GM12872 (cell line): ENCODE measurements at regions not wholly inside any gene's neighbourhood (a gene's known extent, or its start where the extent isn't known, plus 50 kb on each side); places are given as distances from the start of the nearest gene placed in this dataset.

Experiments
- CTCF ChIP-seq: IDR thresholded peaks from 3 replicates; pipeline ENCODE4 v1.5.1; 2011; ENCODE audit warnings: low read depth, mild to moderate bottlenecking, low read length, moderate library complexity; ENCODE audit not compliant: insufficient read depth

GRCh38 chr14:50025073-50025472 is 91.3 kb downstream of the VCPKMT start:
- no peak for TF ChIP-seq CTCF

GRCh38 chr14:50025776-50026175 is 90.6 kb downstream of the VCPKMT start:
- no peak for TF ChIP-seq CTCF

- TF ChIP-seq CTCF = no peak
Observed at GRCh38 chr14:50026396-50026795, 90.0 kb downstream of the VCPKMT start.

- TF ChIP-seq CTCF = no peak
Observed at GRCh38 chr14:50027816-50028215, 88.6 kb downstream of the VCPKMT start.

GRCh38 chr14:50028458-50028857 is 87.9 kb downstream of the VCPKMT start:
- no peak for TF ChIP-seq CTCF

- no peak for TF ChIP-seq CTCF
Observed at GRCh38 chr14:50030036-50030435, 86.3 kb downstream of the VCPKMT start.

GRCh38 chr14:50031602-50032313 is 84.6 kb downstream of the VCPKMT start:
- TF ChIP-seq CTCF = no peak

GRCh38 chr14:50035214-50035613 is 81.2 kb downstream of the VCPKMT start:
- TF ChIP-seq CTCF = no peak
